Astrocyte of the spinal cord (primary cell): ENCODE measurements at regions not wholly inside any gene's neighbourhood (a gene's known extent, or its start where the extent isn't known, plus 50 kb on each side); places are given as distances from the start of the nearest gene placed in this dataset.

Experiments used
- DNase-seq: peaks from one replicate; pipeline ENCODE4 v3.0.0; 2011; ENCODE audit warnings: low read depth, low spot score
- H3K4me3 ChIP-seq: 2 replicates; pipeline ENCODE4 v1.5.1; 2011; ENCODE audit warnings: low read depth, mild to moderate bottlenecking, low read length, moderate library complexity
- CTCF ChIP-seq: IDR thresholded peaks from 2 replicates; pipeline ENCODE4 v1.5.1; 2012; ENCODE audit warnings: low read depth, mild to moderate bottlenecking, low read length, inconsistent platforms
- in situ Hi-C: cut with HindIII; loops from 2 replicates; pipeline ENCODE4 v1.10.0; 2017; ENCODE audit warnings: low sequenced_read_pairs

GRCh38 chr4:156527237-156527993 is 444.2 kb downstream of the PDGFC start:
- in situ Hi-C loops, result no loop called here
- DNase-seq, result no peak
- no peak overlapping the region for H3K4me3 ChIP-seq
- no peak for TF ChIP-seq CTCF

- TF ChIP-seq CTCF, result no peak
- in situ Hi-C loops, result no loop called here
- no peak overlapping the region for H3K4me3 ChIP-seq
- no peak for DNase-seq
Measured at GRCh38 chr4:156523991-156524390, 447.6 kb downstream of the PDGFC start.

GRCh38 chr4:156523492-156523891 is 448.1 kb downstream of the PDGFC start:
- no peak for TF ChIP-seq CTCF
- in situ Hi-C loops, result no loop called here

GRCh38 chr4:156521631-156522030 is 450.0 kb downstream of the PDGFC start:
- DNase-seq, result no peak
- H3K4me3 ChIP-seq, result no peak overlapping the region
- no peak for TF ChIP-seq CTCF
- in situ Hi-C loops, result no loop called here

More at GRCh38 chr4:156523492-156523891, 448.1 kb downstream of the PDGFC start:
- H3K4me3 ChIP-seq, result no peak overlapping the region
- DNase-seq, result no peak

- no peak for TF ChIP-seq CTCF
- in situ Hi-C loops, result no loop called here
- H3K4me3 ChIP-seq, result no peak overlapping the region
- DNase-seq, result no peak
Measured at GRCh38 chr4:156517956-156518355, 453.6 kb downstream of the PDGFC start.

GRCh38 chr4:156517546-156517945 is 454.1 kb downstream of the PDGFC start:
- DNase-seq, result no peak
- in situ Hi-C loops, result no loop called here
- H3K4me3 ChIP-seq, result no peak overlapping the region
- TF ChIP-seq CTCF, result no peak

GRCh38 chr4:156516698-156517097 is 454.9 kb downstream of the PDGFC start:
- in situ Hi-C loops, result no loop called here
- H3K4me3 ChIP-seq, result no peak overlapping the region
- no peak for DNase-seq
- no peak for TF ChIP-seq CTCF
